ENCODE measurements at regions not wholly inside any gene's neighbourhood (a gene's known extent, or its start where the extent isn't known, plus 50 kb on each side); places are given as distances from the start of the nearest gene placed in this dataset.
A peak's percentile ranks its signal among the peaks of the same experiment; 100 is the strongest.
"Not testable (repeated sequence)": the region's sequence is repeated elsewhere in the genome, so short reads cannot be mapped to it uniquely, and the experiment has no call there.

DNA sequence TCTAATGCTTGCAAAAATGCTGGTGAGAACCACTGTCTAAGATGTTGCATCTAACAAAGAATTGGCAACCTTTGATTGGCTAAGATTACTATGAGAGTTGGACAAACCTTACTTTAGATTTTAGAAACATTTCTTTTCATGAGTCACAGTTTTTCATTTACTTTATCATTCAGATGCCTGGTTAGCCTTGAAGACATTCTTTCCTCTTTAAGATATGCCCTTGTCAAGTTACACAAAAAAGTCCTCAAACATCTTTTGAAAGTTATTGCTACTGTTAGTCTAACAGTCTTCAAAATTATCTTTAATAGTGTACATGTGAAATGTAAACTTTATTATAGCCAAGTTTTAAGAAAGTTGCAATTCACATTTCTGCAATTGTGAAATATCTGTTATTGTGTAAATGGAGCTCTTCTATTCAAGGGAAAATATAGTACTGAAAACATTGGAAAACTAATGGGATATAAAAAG, 276.3 kb downstream of the RND3 start:
- H3K36me3 ChIP-seq (ENCODE audit: low read depth) = no peaks in the 10 kb centered on the region

DNA sequence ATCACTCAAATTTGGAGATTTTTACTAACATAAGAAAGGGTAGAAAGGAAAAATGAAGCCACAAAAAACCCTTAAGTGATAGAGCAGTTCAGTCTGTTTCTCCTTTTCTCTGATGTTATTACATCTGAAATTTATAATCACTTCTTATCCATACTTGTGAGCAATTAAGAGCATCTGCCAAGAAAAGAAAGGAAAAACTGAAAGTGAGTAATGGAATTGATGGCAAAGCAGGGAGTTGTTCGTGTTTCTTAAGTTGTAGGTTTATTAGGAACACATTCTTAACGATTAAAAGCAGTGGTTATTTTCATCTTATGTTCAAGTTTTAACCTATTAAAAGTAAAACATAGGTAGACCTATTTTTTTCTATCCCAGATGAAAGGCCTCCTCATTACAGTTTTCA, 277.7 kb downstream of the RND3 start:
- DNase-seq = peak; percentile 45

More for the DNA sequence above, 276.3 kb downstream of the RND3 start:
- Histone ChIP-seq H3K4me3 (no peak overlapping the region), H3K9me2 (ENCODE audit: insufficient read depth) (no peaks in the 10 kb centered on the region), H3K4me2 (ENCODE audit: unreplicated experiment) (peak overlapping the region; percentile 15), H3K79me2 (ENCODE audit: insufficient read depth) (no peaks in the 10 kb centered on the region), H3K9ac (no peak overlapping the region), H3K27me3 (replicated peaks; ENCODE audit: insufficient read depth) (no peaks in the 10 kb centered on the region), H2AFZ (no peak overlapping the region), H3K9me3 (ENCODE audit: low read depth) (no peaks in the 10 kb centered on the region), H3F3A (ENCODE audit: insufficient read depth) (peaks cover 28% of the 10 kb centered on the region), H3K4me1 (ENCODE audit: insufficient read depth) (peaks cover 37% of the 10 kb centered on the region), H4K20me1 (ENCODE audit: insufficient read depth) (no peaks in the 10 kb centered on the region), H3K27ac (peak overlapping the region; percentile 60)
- in situ Hi-C loops (cut with MboI) = no loop called here
- no peak for TF ChIP-seq EZH2 (IDR thresholded peaks at IDR 0.05; ENCODE audit: insufficient read depth, poor library complexity, severe bottlenecking)
- TF ChIP-seq EZH2phosphoT487 (IDR thresholded peaks at IDR 0.05; ENCODE audit: insufficient read depth, low read depth) = no peak
- peak; percentile 83 for DNase-seq

DNA sequence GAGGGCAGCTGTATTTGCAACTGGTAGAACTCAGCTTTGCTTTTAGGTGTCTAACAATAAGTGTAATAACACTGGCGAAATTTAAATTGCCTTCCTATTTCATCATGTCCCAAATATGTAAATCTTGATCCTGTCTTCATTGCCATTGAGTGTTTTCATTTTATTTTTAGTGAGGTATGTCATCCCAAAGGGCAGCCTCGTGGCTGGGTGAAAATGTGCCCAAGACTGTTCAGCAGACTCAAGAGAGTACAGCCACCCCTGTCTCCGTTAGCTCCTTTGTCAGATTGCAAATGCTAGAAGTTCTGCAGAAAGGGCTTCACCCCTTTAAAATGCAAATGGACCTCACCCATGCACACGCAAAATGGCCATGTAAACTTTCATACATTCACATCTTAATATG, 278.8 kb downstream of the RND3 start:
- Histone ChIP-seq H3K4me1 (ENCODE audit: insufficient read depth) (peaks cover 44% of the 10 kb centered on the region), H3K27ac (no peak overlapping the region), H3K36me3 (ENCODE audit: low read depth) (no peaks in the 10 kb centered on the region), H3F3A (ENCODE audit: insufficient read depth) (peaks cover 35% of the 10 kb centered on the region), H3K9ac (no peak overlapping the region), H4K20me1 (ENCODE audit: insufficient read depth) (no peaks in the 10 kb centered on the region), H3K4me3 (no peak overlapping the region), H2AFZ (no peak overlapping the region), H3K4me2 (ENCODE audit: unreplicated experiment) (no peak overlapping the region), H3K9me2 (ENCODE audit: insufficient read depth) (no peaks in the 10 kb centered on the region), H3K27me3 (replicated peaks; ENCODE audit: insufficient read depth) (no peaks in the 10 kb centered on the region), H3K79me2 (ENCODE audit: insufficient read depth) (no peaks in the 10 kb centered on the region), H3K9me3 (ENCODE audit: low read depth) (no peaks in the 10 kb centered on the region)
- 83 to 84% methylated on average over 4 of the region's 4 CpGs for WGBS, 2 experiments (ENCODE audit: low coverage in 1 of 2, low lambda C conversion rate in 2 of 2, missing lambda C conversion rate in 2 of 2)
- no peak for DNase-seq
- in situ Hi-C loops (cut with MboI) = no loop called here
- TF ChIP-seq EZH2 (IDR thresholded peaks at IDR 0.05; ENCODE audit: insufficient read depth, poor library complexity, severe bottlenecking) = no peak
- TF ChIP-seq EZH2phosphoT487 (IDR thresholded peaks at IDR 0.05; ENCODE audit: insufficient read depth, low read depth) = no peak

More for the DNA sequence above, 277.7 kb downstream of the RND3 start:
- Histone ChIP-seq H3K27me3 (replicated peaks; ENCODE audit: insufficient read depth) (no peaks in the 10 kb centered on the region), H3K4me2 (ENCODE audit: unreplicated experiment) (peak overlapping the region; percentile 5), H3K9ac (no peak overlapping the region), H3K36me3 (ENCODE audit: low read depth) (no peaks in the 10 kb centered on the region), H3K79me2 (ENCODE audit: insufficient read depth) (no peaks in the 10 kb centered on the region), H3F3A (ENCODE audit: insufficient read depth) (peaks cover 34% of the 10 kb centered on the region), H3K9me2 (ENCODE audit: insufficient read depth) (no peaks in the 10 kb centered on the region), H3K4me1 (ENCODE audit: insufficient read depth) (peaks cover 42% of the 10 kb centered on the region), H2AFZ (no peak overlapping the region), H3K4me3 (no peak overlapping the region), H3K27ac (no peak overlapping the region), H3K9me3 (ENCODE audit: low read depth) (no peaks in the 10 kb centered on the region), H4K20me1 (ENCODE audit: insufficient read depth) (no peaks in the 10 kb centered on the region)
- in situ Hi-C loops (cut with MboI) = no loop called here
- WGBS, 2 experiments (ENCODE audit: low coverage in 1 of 2, low lambda C conversion rate in 2 of 2, missing lambda C conversion rate in 2 of 2) = 11 to 14% methylated on average over 2 of the region's 2 CpGs
- TF ChIP-seq EZH2 (IDR thresholded peaks at IDR 0.05; ENCODE audit: insufficient read depth, poor library complexity, severe bottlenecking) = no peak
- TF ChIP-seq EZH2phosphoT487 (IDR thresholded peaks at IDR 0.05; ENCODE audit: insufficient read depth, low read depth) = no peak

DNA sequence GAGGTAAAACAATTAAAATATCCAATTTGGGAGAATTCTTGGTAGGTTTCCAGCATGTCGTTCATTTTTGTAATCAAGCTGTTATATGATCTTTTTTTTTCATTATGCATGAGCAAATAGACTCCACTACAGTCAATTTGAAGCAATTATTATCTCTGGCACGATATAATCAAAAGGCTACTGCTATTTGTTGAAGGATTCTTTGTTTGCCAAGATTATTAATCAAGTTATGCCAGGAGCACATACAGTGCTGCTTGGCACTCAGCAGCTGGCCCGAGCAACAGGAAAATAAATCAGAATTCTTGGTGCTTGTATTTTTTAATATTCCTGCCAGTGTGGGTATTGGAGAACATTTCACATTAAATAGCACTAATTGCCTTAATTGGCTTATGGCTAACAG, 279.5 kb downstream of the RND3 start:
- no peak for TF ChIP-seq EZH2phosphoT487 (IDR thresholded peaks at IDR 0.05; ENCODE audit: insufficient read depth, low read depth)
- no peak for TF ChIP-seq EZH2 (IDR thresholded peaks at IDR 0.05; ENCODE audit: insufficient read depth, poor library complexity, severe bottlenecking)
- H3K4me1 ChIP-seq (ENCODE audit: insufficient read depth) = peaks cover 39% of the 10 kb centered on the region
- WGBS, 2 experiments (ENCODE audit: low coverage in 1 of 2, low lambda C conversion rate in 2 of 2, missing lambda C conversion rate in 2 of 2) = 41% methylated on average over 3 of the region's 3 CpGs

DNA sequence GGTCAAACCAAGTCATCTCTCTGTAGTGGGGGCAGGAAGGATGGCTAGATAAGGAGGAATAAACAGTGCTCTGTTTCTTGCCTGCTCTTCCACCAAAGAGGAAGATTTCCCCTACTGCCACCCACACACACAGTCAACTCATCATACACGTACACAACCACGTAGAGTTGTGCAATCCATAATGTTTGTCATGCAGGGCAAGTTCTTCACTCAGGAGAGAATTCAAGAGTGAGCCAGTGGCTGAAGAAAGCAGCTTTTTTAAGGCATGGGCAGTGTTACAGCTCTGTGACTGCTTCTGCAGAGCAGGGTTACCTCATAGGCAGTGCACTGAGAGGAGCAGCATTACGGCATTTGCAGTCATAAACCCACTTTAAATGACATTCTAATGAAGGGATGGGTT, 283.0 kb downstream of the RND3 start:
- peak overlapping the region; percentile 1; the same call in 1 of the 2 replicates for H2AFZ ChIP-seq
- no peaks in the 10 kb centered on the region for H3K9me2 ChIP-seq (ENCODE audit: insufficient read depth)
- H3F3A ChIP-seq (ENCODE audit: insufficient read depth) = 0 out of 2 replicates have a peak, but pooled peaks cover 8% of the 10 kb centered on the region
- peak overlapping the region; percentile 53 for H3K27ac ChIP-seq
- no peaks in the 10 kb centered on the region for H3K27me3 ChIP-seq (replicated peaks; ENCODE audit: insufficient read depth)
- DNase-seq = peak; percentile 95
- TF ChIP-seq EZH2 (IDR thresholded peaks at IDR 0.05; ENCODE audit: insufficient read depth, poor library complexity, severe bottlenecking) (no peak), EZH2phosphoT487 (IDR thresholded peaks at IDR 0.05; ENCODE audit: insufficient read depth, low read depth) (no peak)
- H4K20me1 ChIP-seq (ENCODE audit: insufficient read depth) = no peaks in the 10 kb centered on the region
- H3K79me2 ChIP-seq (ENCODE audit: insufficient read depth) = no peaks in the 10 kb centered on the region
- H3K4me3 ChIP-seq = no peak overlapping the region
- peak overlapping the region; percentile 31; the same call in 1 of the 2 replicates for H3K9ac ChIP-seq
- in situ Hi-C loops (cut with MboI) = no loop called here
- peaks cover 7% of the 10 kb centered on the region for H3K4me1 ChIP-seq (ENCODE audit: insufficient read depth)
- H3K9me3 ChIP-seq (ENCODE audit: low read depth) = no peaks in the 10 kb centered on the region
- H3K4me2 ChIP-seq (ENCODE audit: unreplicated experiment) = peak overlapping the region; percentile 52
- 10 to 11% methylated on average over 3 of the region's 3 CpGs for WGBS, 2 experiments (ENCODE audit: low coverage in 1 of 2, low lambda C conversion rate in 2 of 2, missing lambda C conversion rate in 2 of 2)
- H3K36me3 ChIP-seq (ENCODE audit: low read depth) = no peaks in the 10 kb centered on the region

More for the DNA sequence above, 279.5 kb downstream of the RND3 start:
- H2AFZ ChIP-seq = no peak overlapping the region
- H3F3A ChIP-seq (ENCODE audit: insufficient read depth) = peaks cover 29% of the 10 kb centered on the region
- H3K36me3 ChIP-seq (ENCODE audit: low read depth) = no peaks in the 10 kb centered on the region
- no peaks in the 10 kb centered on the region for H3K79me2 ChIP-seq (ENCODE audit: insufficient read depth)
- no peaks in the 10 kb centered on the region for H3K9me2 ChIP-seq (ENCODE audit: insufficient read depth)
- no peaks in the 10 kb centered on the region for H3K27me3 ChIP-seq (replicated peaks; ENCODE audit: insufficient read depth)
- in situ Hi-C loops (cut with MboI) = no loop called here
- no peak for DNase-seq
- no peaks in the 10 kb centered on the region for H3K9me3 ChIP-seq (ENCODE audit: low read depth)
- H3K4me3 ChIP-seq = no peak overlapping the region
- no peak overlapping the region for H3K27ac ChIP-seq
- H3K9ac ChIP-seq = no peak overlapping the region
- no peaks in the 10 kb centered on the region for H4K20me1 ChIP-seq (ENCODE audit: insufficient read depth)
- no peak overlapping the region for H3K4me2 ChIP-seq (ENCODE audit: unreplicated experiment)

DNA sequence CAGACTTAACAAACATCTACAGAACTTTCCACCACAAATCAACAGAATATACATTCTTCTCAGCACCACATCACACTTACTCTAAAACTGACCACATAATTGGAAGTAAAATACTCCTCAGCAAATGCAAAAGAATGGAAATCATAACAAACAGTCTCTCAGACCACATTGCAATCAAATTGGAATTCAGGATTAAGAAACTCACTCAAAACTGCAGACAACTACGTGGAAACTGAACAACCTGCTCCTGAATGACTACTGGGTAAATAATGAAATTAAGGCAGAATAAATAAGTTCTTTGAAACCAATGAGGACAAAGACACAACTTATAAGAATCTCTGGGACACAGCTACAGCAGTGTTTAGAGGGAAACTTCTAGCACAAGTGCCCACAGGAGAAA, 292.7 kb downstream of the RND3 start:
- H3K9me3 ChIP-seq (ENCODE audit: low read depth); H3K27me3 ChIP-seq (replicated peaks; ENCODE audit: insufficient read depth); H3K36me3 ChIP-seq (ENCODE audit: low read depth); H3K27ac ChIP-seq; H3K4me2 ChIP-seq (ENCODE audit: unreplicated experiment); H3K4me1 ChIP-seq (ENCODE audit: insufficient read depth); H3K79me2 ChIP-seq (ENCODE audit: insufficient read depth); H3K4me3 ChIP-seq; in situ Hi-C loops (cut with MboI); H3K9ac ChIP-seq; DNase-seq; H4K20me1 ChIP-seq (ENCODE audit: insufficient read depth); H2AFZ ChIP-seq; H3F3A ChIP-seq (ENCODE audit: insufficient read depth); H3K9me2 ChIP-seq (ENCODE audit: insufficient read depth): not testable (repeated sequence)
- 53 to 55% methylated on average over 1 of the region's 1 CpG for WGBS, 2 experiments (ENCODE audit: low coverage in 1 of 2, low lambda C conversion rate in 2 of 2, missing lambda C conversion rate in 2 of 2)
